Fibroblast of lung (primary cell): ENCODE measurements at regions not wholly inside any gene's neighbourhood (a gene's known extent, or its start where the extent isn't known, plus 50 kb on each side); places are given as distances from the start of the nearest gene placed in this dataset.

Experiments used
- DNase-seq, 2 donors: peaks; one replicate each; pipeline versions ENCODE4 v3.0.0 to v3.0.0-alpha.2; 2010; ENCODE audit warnings: low read depth in 2 of 2
- H2AFZ ChIP-seq: 2 replicates; pipeline ENCODE4 v1.5.1; 2012; ENCODE audit warnings: low read length, control low read depth, inconsistent platforms
- H3K27ac ChIP-seq: 2 replicates; pipeline ENCODE4 v1.5.1; 2011; ENCODE audit warnings: low read length, control low read depth; ENCODE audit not compliant: insufficient read depth
- H3K27me3 ChIP-seq: 2 replicates; pipeline ENCODE4 v1.5.1; 2011; ENCODE audit warnings: mild to moderate bottlenecking, low read length; ENCODE audit not compliant: control insufficient read depth, insufficient read depth
- H3K36me3 ChIP-seq: 2 replicates; pipeline ENCODE4 v1.5.1; 2011; ENCODE audit warnings: low read length; ENCODE audit not compliant: control insufficient read depth, insufficient read depth
- H3K4me1 ChIP-seq: 2 replicates; pipeline ENCODE4 v1.5.1; 2011; ENCODE audit warnings: low read length; ENCODE audit not compliant: control insufficient read depth, insufficient read depth; ENCODE audit errors: extremely low read depth
- H3K4me2 ChIP-seq: 2 replicates; pipeline ENCODE4 v1.5.1; 2011; ENCODE audit warnings: low read length, control low read depth; ENCODE audit not compliant: insufficient read depth; ENCODE audit errors: extremely low read depth
- H3K4me3 ChIP-seq, 4 experiments: fragments of 200-600 bp in 1 of 4; sonication (generic) in 1 of 4; replicated peaks in 1 of 4; 2 replicates each; pipeline ENCODE4 v1.5.1; 2011 to 2016; ENCODE audit warnings: low read length in 4 of 4, low read depth in 3 of 4, mild to moderate bottlenecking in 3 of 4, control low read depth in 2 of 4, inconsistent platforms in 1 of 4, mixed read lengths in 1 of 4; ENCODE audit not compliant: insufficient read depth in 1 of 4; ENCODE audit errors: control extremely low read depth in 1 of 4
- H3K79me2 ChIP-seq: 2 replicates; pipeline ENCODE4 v1.5.1; 2012; ENCODE audit warnings: mild to moderate bottlenecking, low read length, inconsistent platforms; ENCODE audit not compliant: control insufficient read depth, insufficient read depth
- H3K9ac ChIP-seq: 2 replicates; pipeline ENCODE4 v1.5.1; 2011; ENCODE audit warnings: mild to moderate bottlenecking, low read length, control low read depth; ENCODE audit not compliant: insufficient read depth
- H3K9me3 ChIP-seq: 2 replicates; pipeline ENCODE4 v1.5.1; 2012; ENCODE audit warnings: low read depth, low read length; ENCODE audit not compliant: control insufficient read depth, insufficient read depth
- H4K20me1 ChIP-seq: 2 replicates; pipeline ENCODE4 v1.5.1; 2011; ENCODE audit warnings: low read length; ENCODE audit not compliant: control insufficient read depth, insufficient read depth; ENCODE audit errors: extremely low read depth
- CTCF ChIP-seq, 2 donors: IDR thresholded peaks in 1 of 2; conservative IDR thresholded peaks in 1 of 2; 1 replicate in 1 of 2; 2 replicates in 1 of 2; pipeline ENCODE4 v1.5.1; 2011 to 2012; ENCODE audit warnings: low read length in 2 of 2, control low read depth in 1 of 2, inconsistent platforms in 1 of 2, low read depth in 1 of 2, mild to moderate bottlenecking in 1 of 2
- EZH2 ChIP-seq: IDR thresholded peaks from 2 replicates; pipeline ENCODE4 v1.5.1; 2012; ENCODE audit warnings: low read length, control low read depth, mild to moderate bottlenecking; ENCODE audit errors: missing control alignments

GRCh38 chr21:16022116-16022515, 292.3 kb downstream of the USP25 start:
- H4K20me1 ChIP-seq: no peaks in the 10 kb centered on the region
- no peaks in the 10 kb centered on the region for H3K27me3 ChIP-seq
- no peak overlapping the region for H3K4me3 ChIP-seq
- no peaks in the 10 kb centered on the region for H3K79me2 ChIP-seq
- no peaks in the 10 kb centered on the region for H3K36me3 ChIP-seq
- no peak overlapping the region for H3K27ac ChIP-seq
- no peak overlapping the region for H3K4me2 ChIP-seq
- no peak for TF ChIP-seq CTCF (conservative IDR thresholded peaks at IDR 0.05 in 1 of 2, IDR thresholded peaks at IDR 0.05 in 1 of 2; ENCODE audit: low read depth in 1 of 2, low read length in 2 of 2)
- TF ChIP-seq EZH2: no peak
- H2AFZ ChIP-seq: no peak overlapping the region
- H3K4me1 ChIP-seq: no peaks in the 10 kb centered on the region
- DNase-seq: no peak
- no peak overlapping the region for H3K9ac ChIP-seq
- no peaks in the 10 kb centered on the region for H3K9me3 ChIP-seq

- DNase-seq: no peak
- H4K20me1 ChIP-seq: no peaks in the 10 kb centered on the region
- H3K36me3 ChIP-seq: no peaks in the 10 kb centered on the region
- H3K4me1 ChIP-seq: no peaks in the 10 kb centered on the region
- H3K9me3 ChIP-seq: no peaks in the 10 kb centered on the region
- H3K4me2 ChIP-seq: no peak overlapping the region
- H3K4me3 ChIP-seq: no peak overlapping the region
- H3K27me3 ChIP-seq: no peaks in the 10 kb centered on the region
- no peak overlapping the region for H2AFZ ChIP-seq
- H3K79me2 ChIP-seq: no peaks in the 10 kb centered on the region
- no peak overlapping the region for H3K9ac ChIP-seq
- no peak for TF ChIP-seq EZH2
- no peak overlapping the region for H3K27ac ChIP-seq
Measured at GRCh38 chr21:16022921-16023320, 293.1 kb downstream of the USP25 start.

- TF ChIP-seq EZH2 (no peak), CTCF (conservative IDR thresholded peaks at IDR 0.05 in 1 of 2, IDR thresholded peaks at IDR 0.05 in 1 of 2; ENCODE audit: low read depth in 1 of 2, low read length in 2 of 2) (no peak)
- H3K27ac ChIP-seq: no peak overlapping the region
- DNase-seq: no peak
Measured at GRCh38 chr21:16028142-16028541, 298.4 kb downstream of the USP25 start.

More at GRCh38 chr21:16028142-16028541, 298.4 kb downstream of the USP25 start:
- H4K20me1 ChIP-seq: no peaks in the 10 kb centered on the region
- H3K9me3 ChIP-seq: no peaks in the 10 kb centered on the region
- no peaks in the 10 kb centered on the region for H3K36me3 ChIP-seq
- no peak overlapping the region for H3K4me2 ChIP-seq
- H3K4me1 ChIP-seq: no peaks in the 10 kb centered on the region
- H2AFZ ChIP-seq: no peak overlapping the region
- no peak overlapping the region for H3K9ac ChIP-seq
- H3K4me3 ChIP-seq: no peak overlapping the region
- no peaks in the 10 kb centered on the region for H3K27me3 ChIP-seq
- no peaks in the 10 kb centered on the region for H3K79me2 ChIP-seq
